ENCODE measurements at regions not wholly inside any gene's neighbourhood (a gene's known extent, or its start where the extent isn't known, plus 50 kb on each side); places are given as distances from the start of the nearest gene placed in this dataset.

DNA sequence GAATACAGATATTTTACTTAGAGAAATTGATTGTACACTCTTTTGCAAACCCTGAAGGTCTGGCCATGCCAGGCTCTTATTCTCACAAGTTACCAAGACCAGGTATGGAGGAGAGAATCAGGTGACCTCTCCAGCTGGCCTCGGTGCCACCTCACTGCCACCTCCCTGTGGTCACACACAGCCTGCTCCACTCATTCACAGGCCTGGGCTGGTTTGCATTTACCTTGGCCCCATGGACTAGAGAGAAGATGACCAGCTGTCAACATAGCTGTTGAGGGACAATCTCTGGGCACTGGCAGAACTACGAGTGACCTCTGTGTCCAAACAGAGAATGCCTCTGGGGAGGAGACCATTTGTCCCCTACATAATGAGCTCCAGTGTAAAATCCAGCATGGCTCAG, 291.2 kb upstream of the RUNX1 start:
- TF ChIP-seq, protein P1, sequence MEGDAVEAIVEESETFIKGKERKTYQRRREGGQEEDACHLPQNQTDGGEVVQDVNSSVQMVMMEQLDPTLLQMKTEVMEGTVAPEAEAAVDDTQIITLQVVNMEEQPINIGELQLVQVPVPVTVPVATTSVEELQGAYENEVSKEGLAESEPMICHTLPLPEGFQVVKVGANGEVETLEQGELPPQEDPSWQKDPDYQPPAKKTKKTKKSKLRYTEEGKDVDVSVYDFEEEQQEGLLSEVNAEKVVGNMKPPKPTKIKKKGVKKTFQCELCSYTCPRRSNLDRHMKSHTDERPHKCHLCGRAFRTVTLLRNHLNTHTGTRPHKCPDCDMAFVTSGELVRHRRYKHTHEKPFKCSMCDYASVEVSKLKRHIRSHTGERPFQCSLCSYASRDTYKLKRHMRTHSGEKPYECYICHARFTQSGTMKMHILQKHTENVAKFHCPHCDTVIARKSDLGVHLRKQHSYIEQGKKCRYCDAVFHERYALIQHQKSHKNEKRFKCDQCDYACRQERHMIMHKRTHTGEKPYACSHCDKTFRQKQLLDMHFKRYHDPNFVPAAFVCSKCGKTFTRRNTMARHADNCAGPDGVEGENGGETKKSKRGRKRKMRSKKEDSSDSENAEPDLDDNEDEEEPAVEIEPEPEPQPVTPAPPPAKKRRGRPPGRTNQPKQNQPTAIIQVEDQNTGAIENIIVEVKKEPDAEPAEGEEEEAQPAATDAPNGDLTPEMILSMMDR (IDR thresholded peaks at IDR 0.05), result no peak
- no peak for TF ChIP-seq POLR2A (IDR thresholded peaks at IDR 0.05)

All from suprapubic skin (tissue), 3 donors.